Upper lobe of right lung (tissue), 1 donor: ENCODE measurements at regions not wholly inside any gene's neighbourhood (a gene's known extent, or its start where the extent isn't known, plus 50 kb on each side); places are given as distances from the start of the nearest gene placed in this dataset.

ENCODE experiments used
- ATAC-seq: fragments of 200-7000 bp; cut with Tn5 transposase; one replicate; pipeline ENCODE4 v1.9.1; 2020; ENCODE audit warnings: mild to moderate bottlenecking, moderate library complexity
- DNase-seq: peaks from one replicate; pipeline ENCODE4 v3.0.0-alpha.2; 2020
- H3K27ac ChIP-seq: fragments of 200-600 bp; one replicate; pipeline ENCODE4 v1.8.0; 2022
- H3K27me3 ChIP-seq: fragments of 200-600 bp; one replicate; pipeline ENCODE4 v1.8.0; 2022; ENCODE audit warnings: mild to moderate bottlenecking
- H3K36me3 ChIP-seq: fragments of 200-600 bp; one replicate; pipeline ENCODE4 v1.8.0; 2022
- H3K4me1 ChIP-seq: fragments of 200-600 bp; one replicate; pipeline ENCODE4 v1.8.0; 2022
- H3K4me3 ChIP-seq: fragments of 200-600 bp; one replicate; pipeline ENCODE4 v1.8.0; 2022; ENCODE audit warnings: mild to moderate bottlenecking
- H3K9me3 ChIP-seq: fragments of 200-600 bp; one replicate; pipeline ENCODE4 v1.8.0; 2022
- intact Hi-C: fragments of 100-400 bp; cut with DNase I; formaldehyde crosslinking; loops from one replicate; pipeline ENCODE4 v1.11.0; 2022
- TF ChIP-seq, protein P1 (sequence below): fragments of 200-600 bp; IDR thresholded peaks from one replicate; pipeline ENCODE4 v1.8.0; 2022; ENCODE audit warnings: antibody characterized with exemption
- donor health status: DM: no; HTN: yes; CAD: no; lungs with severe emphysema.

DNA sequence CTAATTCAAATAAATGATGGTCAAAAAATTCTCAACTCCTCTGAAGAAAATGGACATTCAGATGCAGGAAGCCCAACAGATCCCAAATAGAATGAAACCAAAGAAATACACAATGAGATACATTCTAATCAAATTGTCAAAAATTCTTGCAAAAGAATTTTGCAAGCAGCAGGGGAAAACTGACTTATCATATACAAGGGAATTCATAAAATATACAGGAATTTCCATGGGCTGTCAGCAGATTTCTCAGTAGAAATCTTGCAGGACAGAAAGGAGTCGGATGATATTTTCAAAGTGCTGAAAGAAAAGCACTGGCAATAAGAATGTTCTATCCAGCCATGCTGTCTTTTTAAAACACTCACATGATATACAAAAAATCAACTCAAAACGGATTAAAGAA, 194.6 kb upstream of the ZC3H12C start:
- no peak for DNase-seq
- Histone ChIP-seq H3K27me3 (no peaks in the 10 kb centered on the region), H3K9me3 (peaks cover 9% of the 10 kb centered on the region), H3K36me3 (no peaks in the 10 kb centered on the region), H3K4me1 (no peaks in the 10 kb centered on the region), H3K27ac (no peak overlapping the region), H3K4me3 (no peak overlapping the region)
- intact Hi-C loops, result no loop called here
- TF ChIP-seq, protein P1, sequence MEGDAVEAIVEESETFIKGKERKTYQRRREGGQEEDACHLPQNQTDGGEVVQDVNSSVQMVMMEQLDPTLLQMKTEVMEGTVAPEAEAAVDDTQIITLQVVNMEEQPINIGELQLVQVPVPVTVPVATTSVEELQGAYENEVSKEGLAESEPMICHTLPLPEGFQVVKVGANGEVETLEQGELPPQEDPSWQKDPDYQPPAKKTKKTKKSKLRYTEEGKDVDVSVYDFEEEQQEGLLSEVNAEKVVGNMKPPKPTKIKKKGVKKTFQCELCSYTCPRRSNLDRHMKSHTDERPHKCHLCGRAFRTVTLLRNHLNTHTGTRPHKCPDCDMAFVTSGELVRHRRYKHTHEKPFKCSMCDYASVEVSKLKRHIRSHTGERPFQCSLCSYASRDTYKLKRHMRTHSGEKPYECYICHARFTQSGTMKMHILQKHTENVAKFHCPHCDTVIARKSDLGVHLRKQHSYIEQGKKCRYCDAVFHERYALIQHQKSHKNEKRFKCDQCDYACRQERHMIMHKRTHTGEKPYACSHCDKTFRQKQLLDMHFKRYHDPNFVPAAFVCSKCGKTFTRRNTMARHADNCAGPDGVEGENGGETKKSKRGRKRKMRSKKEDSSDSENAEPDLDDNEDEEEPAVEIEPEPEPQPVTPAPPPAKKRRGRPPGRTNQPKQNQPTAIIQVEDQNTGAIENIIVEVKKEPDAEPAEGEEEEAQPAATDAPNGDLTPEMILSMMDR, result no peak
- ATAC-seq, result no peak

DNA sequence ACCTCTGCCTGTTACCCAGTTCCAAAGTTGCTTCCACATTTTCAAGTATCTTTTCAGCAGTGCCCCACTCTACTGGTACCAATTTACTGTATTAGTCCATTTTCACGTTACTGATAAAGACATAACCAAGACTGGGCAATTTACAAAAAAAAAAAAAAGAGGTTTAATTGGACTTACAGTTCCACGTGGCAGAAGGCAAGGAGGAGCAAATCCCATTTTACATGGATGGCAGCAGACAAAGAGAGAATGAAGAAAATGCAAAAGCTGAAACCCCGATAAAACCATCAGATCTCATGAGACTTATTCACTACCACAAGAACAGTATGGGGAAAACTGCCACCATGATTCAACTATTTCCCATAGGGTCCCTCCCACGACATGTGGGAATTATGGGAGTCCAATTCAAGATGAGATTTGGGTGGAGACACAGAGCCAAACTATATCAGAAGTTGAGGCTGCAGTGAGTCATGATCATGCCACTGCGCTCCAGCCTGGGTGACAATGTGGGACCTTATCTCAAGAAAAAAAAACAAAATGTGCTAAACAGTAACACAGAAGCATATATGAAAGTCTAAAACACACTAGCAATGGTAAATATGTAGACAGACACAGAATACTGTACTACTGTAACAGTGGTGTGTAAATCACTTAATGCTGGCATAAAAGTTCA, 190.3 kb upstream of the ZC3H12C start:
- Histone ChIP-seq H3K36me3 (no peaks in the 10 kb centered on the region), H3K9me3 (peaks cover 8% of the 10 kb centered on the region), H3K27ac (no peak overlapping the region), H3K4me1 (no peaks in the 10 kb centered on the region), H3K4me3 (no peak overlapping the region), H3K27me3 (no peaks in the 10 kb centered on the region)
- intact Hi-C loops, result no loop called here
- TF ChIP-seq, protein P1, result no peak
- ATAC-seq, result no peak
- DNase-seq, result no peak

DNA sequence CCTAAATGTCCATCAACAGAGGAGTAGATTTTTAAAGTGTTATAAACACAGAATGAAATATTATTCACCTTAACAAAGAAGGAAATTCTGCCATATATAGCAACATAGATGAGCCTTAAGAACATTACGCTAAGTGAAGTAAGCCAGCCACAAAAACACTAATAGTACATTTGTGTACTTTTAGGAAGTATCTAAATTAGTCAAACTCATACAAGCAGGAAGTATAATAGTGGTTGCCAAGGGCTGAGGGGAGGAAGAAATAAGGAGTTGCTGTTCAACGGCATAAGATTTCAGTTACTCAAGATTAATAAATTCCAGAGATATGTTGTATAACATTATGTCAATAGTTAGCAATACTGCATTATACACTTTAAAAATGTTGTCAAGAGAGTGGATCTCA, 181.7 kb upstream of the ZC3H12C start:
- DNase-seq (no peak), ATAC-seq (no peak)
- H3K4me1 ChIP-seq, result no peaks in the 10 kb centered on the region
- H3K27ac ChIP-seq, result no peak overlapping the region
- H3K27me3 ChIP-seq, result no peaks in the 10 kb centered on the region
- no peaks in the 10 kb centered on the region for H3K36me3 ChIP-seq
- intact Hi-C loops, result no loop called here
- TF ChIP-seq, protein P1, result no peak
- no peaks in the 10 kb centered on the region for H3K9me3 ChIP-seq
- no peak overlapping the region for H3K4me3 ChIP-seq

DNA sequence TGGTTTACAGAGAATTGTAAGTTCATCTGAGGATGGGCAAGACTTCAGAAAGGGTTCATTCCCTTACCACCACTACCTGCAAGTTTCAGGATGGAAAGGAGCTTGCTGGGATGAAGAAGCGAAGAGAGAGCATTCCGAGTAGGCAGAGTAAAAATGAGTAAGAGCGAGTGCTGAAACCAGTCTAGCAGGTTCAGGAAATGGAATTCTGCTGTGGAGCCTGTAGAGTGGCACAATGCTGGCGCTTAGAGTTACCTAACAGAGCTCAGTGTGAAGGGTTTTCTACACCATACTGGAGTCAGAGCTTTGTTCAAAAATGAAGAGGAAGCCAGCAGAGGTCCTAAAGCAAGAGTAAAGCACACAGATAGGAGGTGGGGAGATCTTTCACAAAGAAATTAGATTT, 179.2 kb upstream of the ZC3H12C start:
- no peaks in the 10 kb centered on the region for H3K27me3 ChIP-seq
- no peak overlapping the region for H3K27ac ChIP-seq
- H3K4me3 ChIP-seq, result no peak overlapping the region
- intact Hi-C loops, result no loop called here
- H3K36me3 ChIP-seq, result no peaks in the 10 kb centered on the region
- ATAC-seq (peak; percentile 93), DNase-seq (no peak)
- no peaks in the 10 kb centered on the region for H3K4me1 ChIP-seq
- TF ChIP-seq, protein P1, result no peak
- H3K9me3 ChIP-seq, result no peaks in the 10 kb centered on the region

DNA sequence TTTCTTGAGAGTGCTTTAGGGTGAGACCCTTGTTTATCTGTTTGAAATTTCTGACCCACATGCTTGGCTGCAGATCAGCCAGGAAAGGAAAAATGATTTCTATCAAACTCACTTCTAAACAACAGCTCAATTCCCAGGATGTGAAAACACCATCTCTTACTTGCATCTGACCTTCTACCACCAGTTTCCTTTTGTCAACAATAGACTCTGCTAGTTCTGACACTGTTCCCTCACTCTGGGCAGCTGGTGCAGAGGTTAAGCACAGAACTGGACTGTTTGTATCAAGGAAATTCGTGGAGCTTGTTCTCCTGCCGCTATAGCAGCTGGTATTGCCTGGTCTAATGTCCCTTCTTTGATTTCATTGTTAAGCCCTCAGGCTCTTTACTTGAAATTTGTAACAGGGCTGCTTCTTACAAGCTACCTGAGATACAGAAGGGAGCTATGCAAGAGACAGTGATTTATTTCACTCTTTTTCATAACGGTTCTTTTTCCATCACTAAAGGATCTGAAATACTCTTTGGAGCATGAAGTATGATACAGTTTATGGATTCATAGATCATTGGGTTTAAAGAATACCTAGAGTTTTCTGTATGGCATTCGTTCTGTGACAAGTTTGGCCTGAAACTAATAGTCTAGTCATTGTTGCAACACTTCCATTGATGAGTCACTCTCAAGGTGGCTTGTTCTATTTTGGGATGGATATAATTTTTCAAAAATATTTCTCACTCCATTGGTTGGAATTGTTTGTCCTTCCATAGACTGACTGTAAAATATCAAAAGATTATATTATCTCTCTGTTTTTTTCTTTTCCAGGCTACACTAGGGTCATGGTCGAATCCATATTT, 178.2 kb upstream of the ZC3H12C start:
- Histone ChIP-seq H3K4me1 (no peaks in the 10 kb centered on the region), H3K27me3 (no peaks in the 10 kb centered on the region), H3K36me3 (no peaks in the 10 kb centered on the region), H3K4me3 (no peak overlapping the region), H3K27ac (no peak overlapping the region), H3K9me3 (no peaks in the 10 kb centered on the region)
- intact Hi-C loops, result no loop called here
- TF ChIP-seq, protein P1, result no peak
- DNase-seq (no peak), ATAC-seq (peak; percentile 26)
